ENCODE measurements at regions not wholly inside any gene's neighbourhood (a gene's known extent, or its start where the extent isn't known, plus 50 kb on each side); places are given as distances from the start of the nearest gene placed in this dataset.
A peak's percentile ranks its signal among the peaks of the same experiment; 100 is the strongest.
"Not testable (repeated sequence)": the region's sequence is repeated elsewhere in the genome, so short reads cannot be mapped to it uniquely, and the experiment has no call there.

- Mint-ChIP-seq H3K9me3 (no peaks in the 10 kb centered on the region), H3K36me3 (ENCODE audit: low read depth) (peaks cover 2% of the 10 kb centered on the region), H3K4me3 (peak overlapping the region; percentile 76), H3K27ac (peak overlapping the region; percentile 97), H3K27me3 (peaks cover 2% of the 10 kb centered on the region), H3K4me1 (peaks cover 34% of the 10 kb centered on the region)
- intact Hi-C loops (cut with micrococcal nuclease), result loop anchor here (1.0 kb wide), 5 partner anchors 11 to 73 kb away; no protein-coding TSS in a partner anchor
- DNase-seq, result peak; percentile 97
Observed at GRCh38 chr15:92831655-92832328, 68.3 kb upstream of the CHD2 start.

GRCh38 chr15:92833106-92833433, 67.1 kb upstream of the CHD2 start:
- peak; percentile 74 for DNase-seq
- H3K27ac Mint-ChIP-seq, result peak overlapping the region; percentile 97
- H3K4me1 Mint-ChIP-seq, result peaks cover 36% of the 10 kb centered on the region
- peaks cover 2% of the 10 kb centered on the region for H3K36me3 Mint-ChIP-seq (ENCODE audit: low read depth)
- H3K4me3 Mint-ChIP-seq, result peak overlapping the region; percentile 76
- H3K9me3 Mint-ChIP-seq, result no peaks in the 10 kb centered on the region
- intact Hi-C loops (cut with micrococcal nuclease), result loop anchor here (1.0 kb wide), 1 partner anchor 10 kb away; no protein-coding TSS in a partner anchor
- peaks cover 2% of the 10 kb centered on the region for H3K27me3 Mint-ChIP-seq

- Mint-ChIP-seq H3K4me3 (peak overlapping the region; percentile 76), H3K4me1 (peaks cover 41% of the 10 kb centered on the region), H3K36me3 (ENCODE audit: low read depth) (peaks cover 2% of the 10 kb centered on the region), H3K9me3 (no peaks in the 10 kb centered on the region), H3K27me3 (peaks cover 2% of the 10 kb centered on the region), H3K27ac (peak overlapping the region; percentile 97)
- intact Hi-C loops (cut with micrococcal nuclease), result loop anchor here (1.0 kb wide), 1 partner anchor 10 kb away; no protein-coding TSS in a partner anchor
- no peak for DNase-seq
Observed at GRCh38 chr15:92833493-92834271, 66.4 kb upstream of the CHD2 start.

GRCh38 chr15:92839696-92840095, 60.4 kb upstream of the CHD2 start:
- H3K27ac Mint-ChIP-seq, result peak overlapping the region; percentile 30
- H3K36me3 Mint-ChIP-seq (ENCODE audit: low read depth), result no peaks in the 10 kb centered on the region
- no peaks in the 10 kb centered on the region for H3K9me3 Mint-ChIP-seq
- intact Hi-C loops (cut with micrococcal nuclease), result no loop called here
- no peaks in the 10 kb centered on the region for H3K27me3 Mint-ChIP-seq
- peaks cover 34% of the 10 kb centered on the region for H3K4me1 Mint-ChIP-seq
- peak overlapping the region; percentile 7 for H3K4me3 Mint-ChIP-seq
- peak; percentile 71 for DNase-seq

GRCh38 chr15:92840149-92840548, 60.0 kb upstream of the CHD2 start:
- Mint-ChIP-seq H3K4me3 (no peak overlapping the region), H3K27ac (peak overlapping the region; percentile 30), H3K4me1 (peaks cover 38% of the 10 kb centered on the region), H3K27me3 (no peaks in the 10 kb centered on the region), H3K36me3 (ENCODE audit: low read depth) (no peaks in the 10 kb centered on the region), H3K9me3 (no peaks in the 10 kb centered on the region)
- DNase-seq, result no peak
- intact Hi-C loops (cut with micrococcal nuclease), result no loop called here

GRCh38 chr15:92843326-92843725, 56.8 kb upstream of the CHD2 start:
- H3K4me1 Mint-ChIP-seq, result peaks cover 54% of the 10 kb centered on the region
- H3K9me3 Mint-ChIP-seq, result no peaks in the 10 kb centered on the region
- no peaks in the 10 kb centered on the region for H3K36me3 Mint-ChIP-seq (ENCODE audit: low read depth)
- DNase-seq, result no peak
- intact Hi-C loops (cut with micrococcal nuclease), result loop anchor here (1.0 kb wide), 1 partner anchor 10 kb away; no protein-coding TSS in a partner anchor
- no peaks in the 10 kb centered on the region for H3K27me3 Mint-ChIP-seq
- H3K4me3 Mint-ChIP-seq, result peak overlapping the region; percentile 21
- H3K27ac Mint-ChIP-seq, result peak overlapping the region; percentile 77

- no peaks in the 10 kb centered on the region for H3K27me3 Mint-ChIP-seq
- intact Hi-C loops (cut with micrococcal nuclease), result loop anchor here (1.0 kb wide), 1 partner anchor 11 kb away; no protein-coding TSS in a partner anchor
- peak overlapping the region; percentile 77 for H3K27ac Mint-ChIP-seq
- no peaks in the 10 kb centered on the region for H3K9me3 Mint-ChIP-seq
- H3K36me3 Mint-ChIP-seq (ENCODE audit: low read depth), result no peaks in the 10 kb centered on the region
- H3K4me3 Mint-ChIP-seq, result peak overlapping the region; percentile 40
- peaks cover 54% of the 10 kb centered on the region for H3K4me1 Mint-ChIP-seq
- no peak for DNase-seq
Observed at GRCh38 chr15:92843814-92844213, 56.3 kb upstream of the CHD2 start.

GRCh38 chr15:92845126-92845508, 55.0 kb upstream of the CHD2 start:
- peaks cover 59% of the 10 kb centered on the region for H3K4me1 Mint-ChIP-seq
- intact Hi-C loops (cut with micrococcal nuclease), result no loop called here
- DNase-seq, result peak; percentile 70
- peak overlapping the region; percentile 95 for H3K27ac Mint-ChIP-seq
- H3K27me3 Mint-ChIP-seq, result no peaks in the 10 kb centered on the region
- H3K36me3 Mint-ChIP-seq (ENCODE audit: low read depth), result no peaks in the 10 kb centered on the region
- H3K4me3 Mint-ChIP-seq, result peak overlapping the region; percentile 76
- H3K9me3 Mint-ChIP-seq, result no peaks in the 10 kb centered on the region

GRCh38 chr15:92846741-92847140, 53.4 kb upstream of the CHD2 start:
- H3K27ac Mint-ChIP-seq, result no peak overlapping the region
- intact Hi-C loops (cut with micrococcal nuclease), result no loop called here
- no peaks in the 10 kb centered on the region for H3K27me3 Mint-ChIP-seq

GRCh38 chr15:92847841-92848240, 52.3 kb upstream of the CHD2 start:
- Mint-ChIP-seq H3K27ac (no peak overlapping the region), H3K36me3 (ENCODE audit: low read depth) (no peaks in the 10 kb centered on the region), H3K4me1 (peaks cover 54% of the 10 kb centered on the region), H3K9me3 (no peaks in the 10 kb centered on the region), H3K4me3 (no peak overlapping the region), H3K27me3 (no peaks in the 10 kb centered on the region)
- intact Hi-C loops (cut with micrococcal nuclease), result loop anchor here (2.0 kb wide), 1 partner anchor 39 kb away; no protein-coding TSS in a partner anchor
- DNase-seq, result no peak

More at GRCh38 chr15:92846741-92847140, 53.4 kb upstream of the CHD2 start:
- H3K4me1 Mint-ChIP-seq, result peaks cover 58% of the 10 kb centered on the region
- no peak overlapping the region for H3K4me3 Mint-ChIP-seq
- no peaks in the 10 kb centered on the region for H3K36me3 Mint-ChIP-seq (ENCODE audit: low read depth)
- no peaks in the 10 kb centered on the region for H3K9me3 Mint-ChIP-seq
- DNase-seq, result no peak

GRCh38 chr15:92848464-92848851, 51.7 kb upstream of the CHD2 start:
- H3K27me3 Mint-ChIP-seq, result no peaks in the 10 kb centered on the region
- H3K4me3 Mint-ChIP-seq, result no peak overlapping the region
- H3K4me1 Mint-ChIP-seq, result peaks cover 51% of the 10 kb centered on the region
- DNase-seq, result no peak
- peak overlapping the region; percentile 82 for H3K27ac Mint-ChIP-seq
- H3K36me3 Mint-ChIP-seq (ENCODE audit: low read depth), result no peaks in the 10 kb centered on the region
- intact Hi-C loops (cut with micrococcal nuclease), result loop anchor here (2.0 kb wide), 1 partner anchor 40 kb away; no protein-coding TSS in a partner anchor
- no peaks in the 10 kb centered on the region for H3K9me3 Mint-ChIP-seq

GRCh38 chr15:92848852-92849598, 51.1 kb upstream of the CHD2 start:
- peak; percentile 80 for DNase-seq
- Mint-ChIP-seq H3K4me3 (peak overlapping the region; percentile 40), H3K27me3 (no peaks in the 10 kb centered on the region), H3K9me3 (no peaks in the 10 kb centered on the region), H3K36me3 (ENCODE audit: low read depth) (no peaks in the 10 kb centered on the region), H3K27ac (peak overlapping the region; percentile 82), H3K4me1 (peaks cover 46% of the 10 kb centered on the region)
- intact Hi-C loops (cut with micrococcal nuclease), result loop anchor here (1.0 to 2.0 kb wide), 3 partner anchors 17 to 40 kb away; no protein-coding TSS in a partner anchor

- H3K9me3 Mint-ChIP-seq; H3K27me3 Mint-ChIP-seq; intact Hi-C loops (cut with micrococcal nuclease); H3K36me3 Mint-ChIP-seq (ENCODE audit: low read depth): not testable (repeated sequence)
- H3K4me1 Mint-ChIP-seq, result peaks cover 41% of the 10 kb centered on the region
- peak overlapping the region; percentile 82 for H3K27ac Mint-ChIP-seq
- peak overlapping the region; percentile 17 for H3K4me3 Mint-ChIP-seq
- DNase-seq, result peak; percentile 70
Observed at GRCh38 chr15:92850218-92850617, 49.9 kb upstream of the CHD2 start.
